ENCODE measurements at regions not wholly inside any gene's neighbourhood (a gene's known extent, or its start where the extent isn't known, plus 50 kb on each side); places are given as distances from the start of the nearest gene placed in this dataset.

DNA sequence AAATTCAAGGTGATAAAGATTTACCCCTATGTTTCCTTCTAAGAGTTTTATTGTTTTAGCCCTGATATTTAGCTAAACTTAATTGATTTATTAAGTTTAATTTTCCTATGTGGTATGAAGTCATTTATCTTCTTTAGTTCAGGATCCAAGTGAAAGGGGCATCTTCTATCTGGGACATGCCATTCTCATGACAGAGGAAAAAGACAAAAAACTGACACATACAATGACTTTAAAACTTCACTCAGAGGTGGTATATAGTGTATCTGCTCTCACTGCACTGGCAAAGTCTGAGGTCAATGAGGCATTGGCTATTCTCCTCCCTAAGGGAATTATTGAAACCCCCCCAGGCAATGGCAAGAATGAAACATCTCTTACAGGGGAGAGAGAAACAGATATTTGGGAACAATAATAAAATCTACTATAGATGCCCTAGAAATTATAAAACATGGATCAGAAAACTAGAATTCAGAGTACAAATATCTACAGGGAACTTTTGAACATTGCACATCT is 237.4 kb downstream of the MYCN start:
- DNase-seq (ENCODE audit: low read depth): no peak
- TF ChIP-seq, protein P1, sequence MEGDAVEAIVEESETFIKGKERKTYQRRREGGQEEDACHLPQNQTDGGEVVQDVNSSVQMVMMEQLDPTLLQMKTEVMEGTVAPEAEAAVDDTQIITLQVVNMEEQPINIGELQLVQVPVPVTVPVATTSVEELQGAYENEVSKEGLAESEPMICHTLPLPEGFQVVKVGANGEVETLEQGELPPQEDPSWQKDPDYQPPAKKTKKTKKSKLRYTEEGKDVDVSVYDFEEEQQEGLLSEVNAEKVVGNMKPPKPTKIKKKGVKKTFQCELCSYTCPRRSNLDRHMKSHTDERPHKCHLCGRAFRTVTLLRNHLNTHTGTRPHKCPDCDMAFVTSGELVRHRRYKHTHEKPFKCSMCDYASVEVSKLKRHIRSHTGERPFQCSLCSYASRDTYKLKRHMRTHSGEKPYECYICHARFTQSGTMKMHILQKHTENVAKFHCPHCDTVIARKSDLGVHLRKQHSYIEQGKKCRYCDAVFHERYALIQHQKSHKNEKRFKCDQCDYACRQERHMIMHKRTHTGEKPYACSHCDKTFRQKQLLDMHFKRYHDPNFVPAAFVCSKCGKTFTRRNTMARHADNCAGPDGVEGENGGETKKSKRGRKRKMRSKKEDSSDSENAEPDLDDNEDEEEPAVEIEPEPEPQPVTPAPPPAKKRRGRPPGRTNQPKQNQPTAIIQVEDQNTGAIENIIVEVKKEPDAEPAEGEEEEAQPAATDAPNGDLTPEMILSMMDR (IDR thresholded peaks at IDR 0.05; ENCODE audit: insufficient read depth, low read depth, low read length, missing control alignments): no peak

DNA sequence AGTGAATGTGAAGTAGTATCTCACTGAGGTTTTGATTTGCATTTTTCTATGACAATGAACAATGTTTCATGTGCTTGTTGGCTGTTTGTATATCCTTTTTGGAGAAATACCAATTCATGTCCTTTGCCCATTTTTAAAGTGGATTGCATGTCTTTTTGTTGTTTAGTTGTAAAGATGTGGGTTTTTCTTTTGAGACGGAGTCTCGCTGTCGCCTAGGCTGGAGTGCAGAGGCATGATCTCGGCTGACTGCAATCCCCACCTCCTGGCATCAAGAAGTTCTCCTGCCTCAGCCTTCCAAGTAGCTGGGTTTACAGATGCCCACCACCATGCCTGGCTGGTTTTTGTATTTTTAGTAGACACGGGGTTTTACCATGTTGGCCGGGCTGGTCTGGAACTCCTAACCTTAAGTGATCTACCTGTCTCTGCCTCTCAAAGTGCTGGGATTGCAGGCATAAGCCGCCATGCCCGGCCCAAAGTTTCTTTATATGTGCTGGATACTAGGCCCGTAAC is 236.7 kb downstream of the MYCN start:
- no peak overlapping the region for H3K4me3 ChIP-seq (ENCODE audit: low read length)
- TF ChIP-seq, protein P1 (IDR thresholded peaks at IDR 0.05; ENCODE audit: insufficient read depth, low read depth, low read length, missing control alignments): no peak
- no peak for DNase-seq (ENCODE audit: low read depth)

More for the DNA sequence above, 237.4 kb downstream of the MYCN start:
- H3K4me3 ChIP-seq (ENCODE audit: low read length): no peak overlapping the region

DNA sequence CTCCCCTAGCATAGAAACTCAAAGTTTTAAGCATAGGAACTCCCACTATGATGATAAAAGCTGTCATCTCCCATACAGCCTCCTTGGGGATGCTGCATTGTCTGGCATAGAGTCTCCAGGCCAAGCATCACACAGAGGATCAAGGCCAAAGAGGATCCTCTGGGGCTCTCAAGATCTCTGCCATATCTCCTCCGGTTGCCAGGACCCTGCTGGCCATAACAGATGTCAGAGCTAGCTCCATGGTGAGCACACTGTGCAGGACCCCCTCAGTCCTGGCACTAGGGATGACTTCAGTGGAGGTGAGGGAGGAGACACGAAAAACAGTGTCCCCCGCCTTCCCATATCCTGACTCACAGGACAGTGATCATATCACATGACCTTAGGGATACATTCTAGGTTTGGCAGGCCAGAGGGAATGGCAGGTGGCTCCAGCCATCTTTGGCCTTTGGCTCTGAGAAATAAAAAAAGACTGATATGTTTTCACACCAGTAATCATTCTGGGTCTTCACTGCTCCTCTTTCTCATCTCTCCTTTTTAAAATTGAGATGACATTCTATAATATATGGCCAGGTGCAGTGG is 235.0 kb downstream of the MYCN start:
- H3K4me3 ChIP-seq (ENCODE audit: low read length): no peak overlapping the region
- TF ChIP-seq, protein P1 (IDR thresholded peaks at IDR 0.05; ENCODE audit: insufficient read depth, low read depth, low read length, missing control alignments): no peak
- DNase-seq (ENCODE audit: low read depth): no peak

DNA sequence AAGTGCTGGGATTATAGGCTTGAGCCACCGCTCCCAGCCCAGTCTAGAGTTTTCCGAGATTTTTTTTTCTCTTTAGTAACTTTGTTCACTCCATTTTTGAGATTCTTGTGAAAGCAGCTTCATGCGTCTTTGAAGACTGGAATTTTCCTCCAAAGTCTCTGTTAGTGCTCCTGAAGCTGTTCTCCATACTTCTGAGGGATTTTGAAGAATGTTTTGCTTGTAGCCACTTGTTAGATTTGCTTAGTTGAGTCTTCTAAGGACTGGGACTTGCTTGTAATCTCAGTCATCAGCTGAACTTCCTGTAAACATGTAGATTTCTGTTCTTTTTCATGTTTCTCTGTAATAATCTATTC is 234.3 kb downstream of the MYCN start:
- no peak overlapping the region for H3K4me3 ChIP-seq (ENCODE audit: low read length)
- no peak for DNase-seq (ENCODE audit: low read depth)
- TF ChIP-seq, protein P1 (IDR thresholded peaks at IDR 0.05; ENCODE audit: insufficient read depth, low read depth, low read length, missing control alignments): no peak

DNA sequence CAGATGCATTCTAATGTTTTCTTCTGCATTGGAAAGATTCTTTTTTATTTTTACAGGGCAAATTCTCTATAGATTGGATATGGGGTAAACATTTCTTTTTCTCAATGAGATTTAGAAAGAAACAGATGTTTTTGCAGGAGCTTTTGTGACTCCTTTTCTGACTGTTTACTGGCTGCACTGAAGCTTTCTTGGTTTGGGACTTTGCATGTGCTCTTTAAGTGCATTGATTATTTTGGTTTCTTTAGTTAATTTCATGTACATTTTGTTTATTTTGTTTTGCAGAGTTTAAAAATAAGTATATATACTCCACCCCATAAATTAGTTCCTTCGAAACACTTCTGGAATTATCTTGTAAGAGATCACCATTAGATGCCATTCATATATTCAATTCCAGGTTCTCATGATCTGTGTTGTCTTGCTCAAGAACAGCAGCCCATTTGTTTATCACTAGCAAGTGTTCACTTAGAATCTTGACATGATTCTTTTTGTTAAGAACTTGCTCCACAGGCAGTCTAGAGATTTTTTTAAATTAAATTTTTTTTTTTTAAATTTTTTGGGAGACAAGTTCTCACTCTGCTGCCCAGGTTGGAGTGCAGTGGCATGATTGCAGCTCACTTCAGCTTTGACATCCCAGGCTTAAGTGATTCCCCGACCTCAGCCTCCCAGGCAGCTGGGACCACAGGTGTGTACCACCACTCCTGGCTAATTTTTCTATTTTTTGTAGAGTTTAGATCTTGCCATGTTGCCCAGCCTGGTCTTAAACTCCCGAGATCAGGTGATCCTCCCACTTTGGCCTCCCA is 233.7 kb downstream of the MYCN start:
- TF ChIP-seq, protein P1 (IDR thresholded peaks at IDR 0.05; ENCODE audit: insufficient read depth, low read depth, low read length, missing control alignments): no peak
- H3K4me3 ChIP-seq (ENCODE audit: low read length): no peak overlapping the region
- no peak for DNase-seq (ENCODE audit: low read depth)

DNA sequence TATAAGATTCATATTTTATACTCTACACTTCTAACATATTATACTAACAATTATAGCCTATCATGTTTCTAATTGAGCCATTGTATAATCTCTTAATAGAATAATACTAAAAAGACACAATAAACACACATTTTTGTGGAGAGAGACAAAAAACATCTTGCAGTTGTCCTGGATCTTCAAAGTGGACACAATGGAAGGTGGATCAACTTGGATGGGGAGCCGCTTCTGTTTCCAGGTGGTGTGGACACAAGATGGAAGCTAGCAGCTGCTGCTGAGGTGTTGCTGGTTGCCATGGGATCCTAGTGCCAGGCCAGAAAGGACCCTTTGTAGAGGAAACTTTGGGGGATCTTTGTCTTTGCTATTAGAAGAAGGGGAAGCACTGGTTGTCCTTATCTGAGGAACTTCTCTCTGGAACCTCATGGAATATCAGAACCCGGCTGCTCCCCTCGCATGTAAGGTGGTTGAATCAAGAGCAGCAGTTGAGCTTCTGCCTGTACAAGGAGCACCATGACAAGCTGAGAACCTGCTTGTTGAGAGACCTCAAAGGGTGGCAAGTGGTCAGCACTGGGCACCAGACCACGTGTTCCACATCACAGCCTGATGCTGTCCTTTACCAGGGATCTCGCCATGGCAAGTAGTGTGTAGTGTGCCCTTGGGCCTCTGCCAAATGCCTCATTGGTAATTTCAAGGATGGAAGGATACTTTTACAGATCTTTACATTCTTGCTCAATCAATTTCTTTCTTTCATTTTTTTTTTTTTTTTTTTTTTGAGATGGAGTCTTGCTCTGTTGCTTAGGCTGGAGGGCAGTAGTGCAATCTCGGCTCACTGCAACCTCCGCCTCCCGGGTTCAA is 232.2 kb downstream of the MYCN start:
- TF ChIP-seq, protein P1 (IDR thresholded peaks at IDR 0.05; ENCODE audit: insufficient read depth, low read depth, low read length, missing control alignments): no peak
- DNase-seq (ENCODE audit: low read depth): no peak
- no peak overlapping the region for H3K4me3 ChIP-seq (ENCODE audit: low read length)

Data from epithelial cell of esophagus (primary cell).